Mesodermal cell (in vitro differentiated cells): ENCODE measurements at regions not wholly inside any gene's neighbourhood (a gene's known extent, or its start where the extent isn't known, plus 50 kb on each side); places are given as distances from the start of the nearest gene placed in this dataset.
"Not testable (repeated sequence)": the region's sequence is repeated elsewhere in the genome, so short reads cannot be mapped to it uniquely, and the experiment has no call there.

Source experiments
- H3K27ac ChIP-seq: 2 replicates; pipeline ENCODE4 v1.7.0; 2013; ENCODE audit warnings: mild to moderate bottlenecking, low read depth, low read length, moderate library complexity; ENCODE audit not compliant: severe bottlenecking
- H3K36me3 ChIP-seq: 2 replicates; pipeline ENCODE4 v1.7.1; 2013; ENCODE audit warnings: mild to moderate bottlenecking, low read length, moderate library complexity; ENCODE audit not compliant: control insufficient read depth, insufficient read depth
- H3K4me1 ChIP-seq: one replicate; pipeline ENCODE4 v1.7.1; 2013; ENCODE audit warnings: mild to moderate bottlenecking, low read length; ENCODE audit not compliant: insufficient read depth, control insufficient read depth, poor library complexity, severe bottlenecking
- H3K4me3 ChIP-seq: 2 replicates; pipeline ENCODE4 v1.7.0; 2013; ENCODE audit warnings: low read length, control low read depth, mild to moderate bottlenecking; ENCODE audit not compliant: insufficient read depth, poor library complexity, severe bottlenecking; ENCODE audit errors: extremely low read depth
- H3K9me3 ChIP-seq: 2 replicates; pipeline ENCODE4 v1.7.1; 2013; ENCODE audit warnings: mild to moderate bottlenecking, low read length, moderate library complexity; ENCODE audit not compliant: control insufficient read depth
- WGBS, 2 experiments: methylation state at CpG; one replicate each; pipeline ENCODE4 v1.1.5; 2013; ENCODE audit warnings: missing lambda C conversion rate in 2 of 2; ENCODE audit not compliant: insufficient coverage in 2 of 2; 5-methylcytosine and 5-hydroxymethylcytosine counted together

DNA sequence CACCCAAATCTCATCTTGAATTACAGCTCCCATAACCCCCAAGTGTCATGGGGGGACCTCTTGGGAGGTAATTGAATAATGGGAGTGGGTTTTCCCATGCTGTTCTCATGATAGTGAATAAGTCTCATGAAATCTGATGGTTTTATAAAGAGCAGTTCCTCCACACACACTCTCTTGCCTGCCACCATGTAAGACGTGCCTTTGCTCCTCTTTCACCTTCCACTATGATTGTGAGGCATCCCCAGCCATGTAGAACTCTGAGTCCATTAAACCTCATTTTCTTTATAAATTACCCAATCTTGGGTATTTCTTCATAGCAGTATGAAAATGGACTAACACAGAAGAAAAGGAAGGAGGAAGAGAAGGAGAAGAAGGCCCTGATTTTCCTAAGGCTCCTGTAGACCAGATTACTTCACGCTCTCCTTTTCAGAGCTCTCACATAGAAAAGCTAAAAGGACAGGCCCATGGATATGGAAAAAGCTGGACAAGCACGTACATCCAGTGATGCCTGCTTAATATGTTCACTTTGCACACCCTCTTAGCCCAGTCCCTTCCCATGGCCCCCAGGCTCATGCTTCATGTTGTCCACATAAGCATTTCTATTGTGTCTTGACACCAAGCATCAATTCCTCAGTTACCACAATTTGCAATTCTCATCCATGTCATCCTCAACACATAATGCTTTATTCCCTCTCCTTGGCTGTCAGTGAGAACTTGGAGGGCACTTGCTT lies 354.8 kb downstream of the CD83 start:
- no peaks in the 10 kb centered on the region for H3K9me3 ChIP-seq

DNA sequence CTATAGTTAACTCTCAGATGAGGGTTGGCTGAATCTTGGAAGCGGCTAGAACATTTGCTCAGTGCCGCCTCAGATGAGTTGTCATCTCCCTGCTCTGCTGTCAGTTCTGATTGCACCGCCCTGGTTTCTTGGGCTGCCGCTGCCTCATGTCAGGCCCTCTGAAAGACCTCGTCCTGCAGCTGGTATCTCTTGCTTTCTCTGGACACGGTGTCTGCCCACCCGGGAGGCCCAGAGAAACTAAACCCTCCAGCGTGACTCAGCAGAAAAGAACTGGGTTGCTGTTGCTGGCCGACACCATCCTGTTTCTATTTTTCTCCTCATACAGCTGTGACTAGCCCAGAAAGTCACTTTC lies 355.4 kb downstream of the CD83 start:
- H3K36me3 ChIP-seq = no peaks in the 10 kb centered on the region
- H3K4me3 ChIP-seq = no peak overlapping the region
- 85 to 88% methylated on average over 9 of the region's 9 CpGs for WGBS, 2 experiments
- no peak overlapping the region for H3K27ac ChIP-seq
- peaks cover 12% of the 10 kb centered on the region for H3K4me1 ChIP-seq
- no peaks in the 10 kb centered on the region for H3K9me3 ChIP-seq

More for the DNA sequence above, 354.8 kb downstream of the CD83 start:
- Histone ChIP-seq H3K4me3 (no peak overlapping the region), H3K27ac (no peak overlapping the region), H3K4me1 (peaks cover 8% of the 10 kb centered on the region), H3K36me3 (no peaks in the 10 kb centered on the region)
- 83 to 100% methylated on average over 1 to 2 of the region's 3 CpGs for WGBS, 2 experiments

DNA sequence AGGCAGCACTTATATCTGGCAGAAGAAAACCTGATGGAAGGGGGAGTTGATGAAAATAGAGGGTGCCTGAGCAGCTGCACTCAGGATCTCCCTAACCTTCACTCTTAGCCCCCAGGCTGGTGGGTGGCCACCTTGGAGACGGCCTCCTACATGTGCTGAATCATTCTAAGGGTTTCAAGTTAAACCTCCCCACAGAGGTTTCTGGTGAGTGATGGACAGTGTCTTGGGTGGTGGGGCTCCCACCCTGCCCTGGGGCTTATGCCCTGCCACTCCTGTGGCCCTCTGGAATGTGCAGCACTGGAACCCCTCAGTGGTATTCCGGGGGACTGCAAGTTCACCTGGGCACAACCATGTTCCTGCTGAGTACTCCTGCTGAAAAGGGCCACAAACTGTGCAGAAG lies 357.2 kb downstream of the CD83 start:
- H3K9me3 ChIP-seq = peaks cover 4% of the 10 kb centered on the region
- no peak overlapping the region for H3K4me3 ChIP-seq
- no peaks in the 10 kb centered on the region for H3K36me3 ChIP-seq
- 71 to 100% methylated on average over 1 of the region's 2 CpGs for WGBS, 2 experiments
- no peak overlapping the region for H3K27ac ChIP-seq
- peaks cover 12% of the 10 kb centered on the region for H3K4me1 ChIP-seq

DNA sequence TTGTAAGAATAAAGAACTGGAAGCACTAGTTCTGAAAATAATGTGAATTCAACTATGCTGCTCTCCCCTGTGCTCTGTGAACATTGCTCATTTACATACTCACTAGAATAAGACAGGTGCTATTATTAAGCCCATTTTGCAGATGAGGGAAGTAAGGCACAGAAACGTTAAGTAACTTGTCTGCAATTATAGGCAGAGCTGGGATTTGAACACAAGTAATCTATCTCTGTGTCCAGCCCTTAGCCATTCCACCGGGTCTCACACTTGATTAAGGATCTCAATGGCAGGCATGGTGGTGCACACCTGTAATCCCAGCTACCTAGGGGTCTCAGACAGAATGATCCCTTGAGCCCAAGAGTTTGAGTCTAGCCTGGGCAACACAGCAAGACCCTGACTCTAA lies 357.7 kb downstream of the CD83 start:
- peaks cover 12% of the 10 kb centered on the region for H3K4me1 ChIP-seq
- H3K4me3 ChIP-seq = no peak overlapping the region
- no CpG with 5 or more reads among the region's 2 CpGs for WGBS, 2 experiments
- peaks cover 4% of the 10 kb centered on the region for H3K9me3 ChIP-seq
- no peaks in the 10 kb centered on the region for H3K36me3 ChIP-seq
- no peak overlapping the region for H3K27ac ChIP-seq

DNA sequence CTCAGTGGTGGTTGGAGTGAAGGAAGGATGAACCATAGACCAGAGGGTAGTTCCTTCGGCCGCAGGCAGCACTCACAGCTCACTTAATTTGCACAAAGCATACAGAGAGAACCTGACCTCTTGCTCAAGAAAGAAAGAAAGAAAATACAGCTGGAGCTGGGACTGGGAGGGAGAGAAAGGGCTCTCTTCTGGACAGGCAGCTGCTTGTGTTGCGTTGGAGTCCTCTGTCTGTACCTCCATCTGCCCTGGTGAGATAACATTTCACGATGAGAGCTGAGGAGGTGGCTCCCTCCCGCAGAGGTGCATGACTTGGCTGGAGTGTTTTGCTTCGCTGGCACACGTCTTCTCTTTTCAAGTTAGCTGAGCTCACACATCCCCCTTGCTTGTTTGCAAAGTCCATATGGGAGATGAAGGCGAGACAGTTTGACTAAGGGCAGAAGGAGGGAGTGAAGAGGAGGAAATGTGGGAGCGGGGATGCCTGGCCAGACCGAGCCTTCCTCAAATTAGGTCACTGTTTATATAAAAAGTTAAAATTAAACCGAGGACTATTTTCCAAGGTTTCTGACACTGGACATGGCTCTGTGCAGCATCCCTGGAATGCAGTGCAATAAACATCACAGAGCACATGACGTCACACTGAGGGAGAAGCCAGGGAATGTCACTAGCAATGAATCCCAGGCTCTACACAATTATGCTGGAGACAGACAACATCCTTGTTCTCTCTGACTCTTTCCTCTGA lies 359.4 kb downstream of the CD83 start:
- Histone ChIP-seq H3K36me3 (no peaks in the 10 kb centered on the region), H3K9me3 (peaks cover 4% of the 10 kb centered on the region), H3K27ac (peak overlapping the region; percentile 72), H3K4me3 (no peak overlapping the region), H3K4me1 (peaks cover 12% of the 10 kb centered on the region)
- WGBS, 2 experiments = 79 to 81% methylated on average over 5 to 6 of the region's 12 CpGs

DNA sequence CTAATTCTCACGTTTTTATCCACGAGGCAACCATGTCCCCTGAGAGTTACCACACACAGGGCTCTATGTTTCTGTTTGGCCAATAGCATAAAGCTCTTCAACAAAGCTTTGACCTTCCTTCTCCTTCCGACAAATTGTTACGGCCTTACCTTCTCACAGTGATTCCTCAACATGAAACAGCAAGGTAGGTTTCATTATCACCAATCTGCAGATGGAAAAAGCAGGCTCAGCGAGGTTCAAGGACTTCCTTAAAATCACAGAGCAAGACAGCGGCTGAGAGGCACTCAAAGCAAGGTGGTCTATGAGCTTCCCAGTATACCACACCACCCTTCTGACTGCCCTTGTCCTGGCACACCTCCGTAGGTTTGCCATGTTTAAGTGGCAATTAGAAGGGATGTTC lies 360.0 kb downstream of the CD83 start:
- Histone ChIP-seq H3K4me1 (peaks cover 12% of the 10 kb centered on the region), H3K4me3 (no peak overlapping the region), H3K9me3 (peaks cover 4% of the 10 kb centered on the region), H3K27ac (peak overlapping the region; percentile 57), H3K36me3 (no peaks in the 10 kb centered on the region)
- 87% methylated on average over 5 to 7 of the region's 7 CpGs for WGBS, 2 experiments

DNA sequence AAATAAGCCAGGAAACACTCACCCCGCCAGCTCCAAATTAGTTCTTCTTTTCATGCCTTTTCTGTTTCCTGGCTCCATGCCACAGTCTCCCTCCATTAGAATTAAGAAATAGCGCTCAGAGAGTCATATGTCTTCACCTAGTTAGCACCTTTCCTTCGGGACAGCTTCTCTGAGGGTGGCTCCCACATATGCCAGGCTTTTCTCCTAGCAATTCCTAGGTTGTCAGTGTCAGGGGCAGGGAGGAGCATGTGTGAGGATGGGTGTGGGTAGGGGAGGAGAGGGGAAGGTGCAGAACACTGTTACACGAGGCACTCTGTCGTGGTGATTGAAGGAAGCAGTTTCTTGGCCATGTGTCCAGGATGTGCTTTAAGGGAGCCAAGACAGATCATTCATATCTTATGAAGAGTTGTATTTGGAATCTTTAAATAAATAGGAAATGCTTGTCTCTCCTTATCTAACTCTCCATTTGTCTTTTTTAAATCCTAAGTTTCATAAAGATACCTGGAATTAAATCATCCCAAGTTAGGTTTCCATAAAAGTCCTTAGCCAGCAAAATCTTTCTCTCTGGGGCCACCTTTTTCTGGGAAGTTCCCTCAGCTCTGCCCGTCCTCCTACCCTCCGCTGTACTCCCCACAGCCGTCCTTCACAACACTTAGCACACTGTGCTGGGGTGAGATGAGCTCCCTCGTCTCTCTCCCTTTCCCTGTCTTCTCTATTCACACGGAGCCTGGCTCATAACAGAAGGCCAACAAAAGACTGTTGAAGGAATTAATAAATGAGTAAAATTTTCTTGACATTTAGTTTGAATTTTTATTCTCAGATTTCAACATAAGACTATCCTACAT lies 361.0 kb downstream of the CD83 start:
- H3K27ac ChIP-seq = no peak overlapping the region
- no peaks in the 10 kb centered on the region for H3K36me3 ChIP-seq
- no peak overlapping the region for H3K4me3 ChIP-seq
- WGBS, 2 experiments = 82 to 93% methylated on average over 5 to 8 of the region's 10 CpGs
- peaks cover 9% of the 10 kb centered on the region for H3K4me1 ChIP-seq
- peaks cover 4% of the 10 kb centered on the region for H3K9me3 ChIP-seq

DNA sequence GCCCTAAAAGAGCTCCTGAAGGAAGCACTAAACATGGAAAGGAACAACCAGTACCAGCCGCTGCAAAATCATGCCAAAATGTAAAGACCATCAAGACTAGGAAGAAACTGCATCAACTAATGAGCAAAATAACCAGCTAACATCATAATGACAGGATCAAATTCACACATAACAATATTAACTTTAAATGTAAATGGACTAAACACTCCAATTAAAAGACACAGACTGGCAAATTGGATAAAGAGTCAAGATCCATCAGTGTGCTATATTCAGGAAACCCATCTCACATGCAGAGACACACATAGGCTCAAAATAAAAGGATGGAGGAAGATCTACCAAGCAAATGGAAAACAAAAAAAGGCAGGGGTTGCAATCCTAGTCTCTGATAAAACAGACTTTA lies 364.4 kb downstream of the CD83 start:
- H3K4me3 ChIP-seq, H3K36me3 ChIP-seq, H3K27ac ChIP-seq, H3K9me3 ChIP-seq, H3K4me1 ChIP-seq: not testable (repeated sequence)
- WGBS, 2 experiments = no CpG with 5 or more reads among the region's 1 CpG

DNA sequence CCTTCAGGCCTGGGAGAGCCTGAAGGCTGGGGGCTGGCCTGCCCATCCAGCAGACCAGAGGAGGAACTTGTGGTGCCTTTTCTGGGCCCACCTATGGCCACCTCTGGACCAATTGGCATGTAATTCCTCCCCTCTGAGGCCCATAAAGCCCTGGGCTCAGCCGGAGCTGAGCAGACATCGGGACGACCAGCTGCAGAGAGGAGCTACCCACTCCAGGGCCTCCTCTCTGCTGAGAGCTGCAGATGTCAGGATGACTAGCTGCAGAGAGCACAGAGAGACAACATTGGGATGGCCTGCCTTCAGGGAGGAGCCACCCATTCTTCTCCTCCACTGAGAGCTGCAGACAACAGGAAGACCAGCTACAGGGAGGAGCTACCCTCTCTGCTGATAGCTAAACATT lies 370.1 kb downstream of the CD83 start:
- Histone ChIP-seq H3K36me3 (no peaks in the 10 kb centered on the region), H3K4me3 (no peak overlapping the region), H3K27ac (no peak overlapping the region), H3K4me1 (no peaks in the 10 kb centered on the region), H3K9me3 (peaks cover 3% of the 10 kb centered on the region)
- WGBS, 2 experiments = 92 to 95% methylated on average over 3 of the region's 3 CpGs

DNA sequence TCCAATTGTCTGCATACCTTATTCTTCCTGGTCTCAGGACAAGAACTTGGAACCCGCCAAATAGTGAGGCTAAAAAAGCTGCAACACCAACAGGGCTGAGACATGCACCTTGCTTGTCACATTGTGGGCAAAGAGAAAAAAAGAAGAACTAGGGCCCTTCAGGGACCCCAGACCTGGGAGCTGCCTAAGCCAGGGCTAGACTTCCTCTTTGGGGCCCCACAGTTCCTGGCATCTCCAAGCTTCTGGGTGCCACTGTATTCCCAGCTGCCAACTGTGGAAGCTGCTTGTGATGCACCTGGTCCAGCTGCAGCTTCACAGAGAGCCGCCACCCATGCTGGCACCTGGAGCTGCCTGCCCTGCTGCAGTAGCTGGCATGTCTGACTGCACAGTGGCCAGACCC lies 370.6 kb downstream of the CD83 start:
- Histone ChIP-seq H3K9me3 (peaks cover 3% of the 10 kb centered on the region), H3K36me3 (no peaks in the 10 kb centered on the region), H3K4me1 (no peaks in the 10 kb centered on the region), H3K27ac (no peak overlapping the region), H3K4me3 (no peak overlapping the region)
- WGBS, 2 experiments = 86 to 100% methylated on average over 1 to 2 of the region's 2 CpGs
